ENCODE measurements at regions not wholly inside any gene's neighbourhood (a gene's known extent, or its start where the extent isn't known, plus 50 kb on each side); places are given as distances from the start of the nearest gene placed in this dataset.

DNA sequence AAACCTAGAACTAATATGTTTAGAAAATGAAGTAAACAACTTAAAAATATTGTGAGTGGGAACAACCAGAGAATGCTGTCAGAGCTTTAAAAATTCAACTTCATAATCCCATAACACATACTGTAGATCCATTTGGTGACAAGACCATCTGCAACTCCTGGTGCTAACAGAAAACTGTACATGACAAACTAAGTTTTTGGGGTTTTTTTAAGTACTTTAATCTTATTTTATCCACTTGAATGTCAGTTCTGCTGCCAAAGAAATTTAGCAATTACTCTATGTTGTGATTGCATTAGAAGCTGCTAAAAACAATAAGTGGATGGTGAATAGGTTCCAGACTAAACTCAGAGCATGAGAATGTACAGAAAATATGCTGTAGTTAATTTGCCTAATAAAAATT lies 345.4 kb downstream of the COL12A1 start:
- TF ChIP-seq GATA2 (IDR thresholded peaks at IDR 0.05; ENCODE audit: low read depth, low read length): no peak
- TF ChIP-seq GATA3 (IDR thresholded peaks at IDR 0.05; ENCODE audit: low read depth, low read length): no peak

Measured in SH-SY5Y (cell line).